ENCODE measurements at regions not wholly inside any gene's neighbourhood (a gene's known extent, or its start where the extent isn't known, plus 50 kb on each side); places are given as distances from the start of the nearest gene placed in this dataset.

DNA sequence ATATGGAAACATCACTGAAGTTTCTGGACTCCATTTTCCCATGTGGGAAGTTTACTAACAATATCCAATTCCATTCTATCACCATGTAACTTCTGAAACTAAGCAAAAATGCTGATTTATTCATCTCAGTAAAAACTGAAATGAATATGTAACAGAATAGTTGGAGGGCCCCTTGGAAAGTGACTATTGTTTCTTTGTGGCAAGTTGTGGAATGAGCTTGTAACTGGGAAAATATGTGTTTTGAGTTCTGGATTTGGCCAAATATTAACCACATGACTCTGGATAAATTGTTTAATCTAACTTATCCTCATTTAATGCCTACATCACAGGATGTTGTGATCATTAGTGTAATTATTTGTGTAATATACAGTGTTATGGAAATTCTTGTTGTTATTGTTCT lies 619.3 kb downstream of the TLE4 start:
- TF ChIP-seq TSHZ1 (CRISPR knock-in tag; IDR thresholded peaks at IDR 0.05) (no peak), NFIC (IDR thresholded peaks at IDR 0.05) (no peak), REST (IDR thresholded peaks at IDR 0.05; ENCODE audit: borderline replicate concordance) (no peak), REST (CRISPR knock-in tag; IDR thresholded peaks at IDR 0.05; ENCODE audit: low read depth) (no peak), ZNF76 (CRISPR knock-in tag; IDR thresholded peaks at IDR 0.05; ENCODE audit: borderline replicate concordance) (no peak), ARID3B (CRISPR knock-in tag; IDR thresholded peaks at IDR 0.05; ENCODE audit: borderline replicate concordance) (no peak), SIX5 (IDR thresholded peaks at IDR 0.05; ENCODE audit: borderline replicate concordance in 1 of 2, insufficient read depth in 1 of 2, low read depth in 1 of 2, low read length in 2 of 2) (no peak), POLR3A (IDR thresholded peaks at IDR 0.05; ENCODE audit: borderline replicate concordance, extremely low read depth, insufficient read depth, insufficient read length) (no peak), EZH2 (IDR thresholded peaks at IDR 0.05; ENCODE audit: borderline replicate concordance, low read depth, low read length) (no peak), POLR2A (conservative IDR thresholded peaks at IDR 0.05) (no peak)
- TF ChIP-seq, protein P1, sequence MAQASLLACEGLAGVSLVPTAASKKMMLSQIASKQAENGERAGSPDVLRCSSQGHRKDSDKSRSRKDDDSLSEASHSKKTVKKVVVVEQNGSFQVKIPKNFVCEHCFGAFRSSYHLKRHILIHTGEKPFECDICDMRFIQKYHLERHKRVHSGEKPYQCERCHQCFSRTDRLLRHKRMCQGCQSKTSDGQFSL (CRISPR knock-in tag; IDR thresholded peaks at IDR 0.05): no peak
- TF ChIP-seq, protein P1 (tag; IDR thresholded peaks at IDR 0.05): no peak
- TF ChIP-seq, protein P2, sequence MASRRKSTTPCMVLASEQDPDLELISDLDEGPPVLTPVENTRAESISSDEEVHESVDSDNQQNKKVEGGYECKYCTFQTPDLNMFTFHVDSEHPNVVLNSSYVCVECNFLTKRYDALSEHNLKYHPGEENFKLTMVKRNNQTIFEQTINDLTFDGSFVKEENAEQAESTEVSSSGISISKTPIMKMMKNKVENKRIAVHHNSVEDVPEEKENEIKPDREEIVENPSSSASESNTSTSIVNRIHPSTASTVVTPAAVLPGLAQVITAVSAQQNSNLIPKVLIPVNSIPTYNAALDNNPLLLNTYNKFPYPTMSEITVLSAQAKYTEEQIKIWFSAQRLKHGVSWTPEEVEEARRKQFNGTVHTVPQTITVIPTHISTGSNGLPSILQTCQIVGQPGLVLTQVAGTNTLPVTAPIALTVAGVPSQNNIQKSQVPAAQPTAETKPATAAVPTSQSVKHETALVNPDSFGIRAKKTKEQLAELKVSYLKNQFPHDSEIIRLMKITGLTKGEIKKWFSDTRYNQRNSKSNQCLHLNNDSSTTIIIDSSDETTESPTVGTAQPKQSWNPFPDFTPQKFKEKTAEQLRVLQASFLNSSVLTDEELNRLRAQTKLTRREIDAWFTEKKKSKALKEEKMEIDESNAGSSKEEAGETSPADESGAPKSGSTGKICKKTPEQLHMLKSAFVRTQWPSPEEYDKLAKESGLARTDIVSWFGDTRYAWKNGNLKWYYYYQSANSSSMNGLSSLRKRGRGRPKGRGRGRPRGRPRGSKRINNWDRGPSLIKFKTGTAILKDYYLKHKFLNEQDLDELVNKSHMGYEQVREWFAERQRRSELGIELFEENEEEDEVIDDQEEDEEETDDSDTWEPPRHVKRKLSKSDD (conservative IDR thresholded peaks at IDR 0.05; ENCODE audit: low read length): no peak
- TF ChIP-seq, protein P3, sequence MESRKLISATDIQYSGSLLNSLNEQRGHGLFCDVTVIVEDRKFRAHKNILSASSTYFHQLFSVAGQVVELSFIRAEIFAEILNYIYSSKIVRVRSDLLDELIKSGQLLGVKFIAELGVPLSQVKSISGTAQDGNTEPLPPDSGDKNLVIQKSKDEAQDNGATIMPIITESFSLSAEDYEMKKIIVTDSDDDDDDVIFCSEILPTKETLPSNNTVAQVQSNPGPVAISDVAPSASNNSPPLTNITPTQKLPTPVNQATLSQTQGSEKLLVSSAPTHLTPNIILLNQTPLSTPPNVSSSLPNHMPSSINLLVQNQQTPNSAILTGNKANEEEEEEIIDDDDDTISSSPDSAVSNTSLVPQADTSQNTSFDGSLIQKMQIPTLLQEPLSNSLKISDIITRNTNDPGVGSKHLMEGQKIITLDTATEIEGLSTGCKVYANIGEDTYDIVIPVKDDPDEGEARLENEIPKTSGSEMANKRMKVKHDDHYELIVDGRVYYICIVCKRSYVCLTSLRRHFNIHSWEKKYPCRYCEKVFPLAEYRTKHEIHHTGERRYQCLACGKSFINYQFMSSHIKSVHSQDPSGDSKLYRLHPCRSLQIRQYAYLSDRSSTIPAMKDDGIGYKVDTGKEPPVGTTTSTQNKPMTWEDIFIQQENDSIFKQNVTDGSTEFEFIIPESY (CRISPR knock-in tag; IDR thresholded peaks at IDR 0.05): no peak
